ENCODE measurements at regions not wholly inside any gene's neighbourhood (a gene's known extent, or its start where the extent isn't known, plus 50 kb on each side); places are given as distances from the start of the nearest gene placed in this dataset.

DNA sequence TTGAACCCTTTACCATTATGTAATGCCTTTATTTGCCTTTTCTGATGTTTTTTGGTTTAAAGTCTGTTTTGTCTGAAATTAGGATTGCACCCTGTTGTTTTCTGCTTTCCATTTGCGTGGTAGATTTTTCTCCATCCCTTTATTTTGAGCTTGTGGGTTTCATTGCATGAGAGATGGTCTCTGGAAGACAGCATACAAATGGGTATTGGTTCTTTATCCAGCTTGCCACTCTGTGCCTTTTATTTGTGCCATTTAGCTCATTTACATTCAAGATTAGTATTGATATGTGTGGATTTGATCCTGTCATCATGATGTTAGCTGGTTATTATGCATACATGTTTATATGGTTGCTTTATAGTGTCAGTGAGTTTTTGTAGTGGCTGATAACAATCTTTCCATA lies 318.7 kb upstream of the PPP2R3A start:
- TF ChIP-seq CTCF (conservative IDR thresholded peaks at IDR 0.05; ENCODE audit: low read depth, low read length), result no peak
- TF ChIP-seq MAZ (IDR thresholded peaks at IDR 0.05; ENCODE audit: borderline replicate concordance, low read depth, low read length), result no peak
- TF ChIP-seq POLR2A (IDR thresholded peaks at IDR 0.05; ENCODE audit: low read depth, low read length), result no peak
- TF ChIP-seq CHD1 (IDR thresholded peaks at IDR 0.05; ENCODE audit: low read depth, low read length), result no peak
- no peak for TF ChIP-seq MAFK (IDR thresholded peaks at IDR 0.05; ENCODE audit: low read depth, low read length)
